Liver (tissue), 3 donors: ENCODE measurements at regions not wholly inside any gene's neighbourhood (a gene's known extent, or its start where the extent isn't known, plus 50 kb on each side); places are given as distances from the start of the nearest gene placed in this dataset.

ENCODE experiments used
- GABPA ChIP-seq, 2 donors: IDR thresholded peaks in 1 of 2; conservative IDR thresholded peaks in 1 of 2; 2 replicates each; pipeline ENCODE4 v1.6.1; 2016; ENCODE audit warnings: antibody characterized with exemption in 2 of 2, mild to moderate bottlenecking in 1 of 2, moderate library complexity in 1 of 2
- HNF4A ChIP-seq, 2 donors: conservative IDR thresholded peaks; 2 replicates each; pipeline ENCODE4 v1.6.1; 2016; ENCODE audit warnings: antibody characterized with exemption in 2 of 2, mild to moderate bottlenecking in 2 of 2
- JUND ChIP-seq, 2 donors: IDR thresholded peaks; 2 replicates each; pipeline ENCODE4 v1.6.1; 2016; ENCODE audit warnings: antibody characterized with exemption in 2 of 2
- RAD21 ChIP-seq, 2 donors: IDR thresholded peaks; 2 replicates each; pipeline ENCODE4 v1.6.1; 2016; ENCODE audit warnings: antibody characterized with exemption in 2 of 2, mild to moderate bottlenecking in 2 of 2
- SP1 ChIP-seq: IDR thresholded peaks from 2 replicates; pipeline ENCODE4 v1.6.1; 2018; ENCODE audit warnings: antibody characterized with exemption, mild to moderate bottlenecking
- TAF1 ChIP-seq: conservative IDR thresholded peaks from 2 replicates; pipeline ENCODE4 v1.6.1; 2016; ENCODE audit warnings: antibody characterized with exemption, mild to moderate bottlenecking
- YY1 ChIP-seq: IDR thresholded peaks from 2 replicates; pipeline ENCODE4 v1.6.1; 2016; ENCODE audit warnings: antibody characterized with exemption, mild to moderate bottlenecking
- TF ChIP-seq, protein P1 (sequence below): IDR thresholded peaks from 2 replicates; pipeline ENCODE4 v1.6.1; 2016; ENCODE audit warnings: antibody characterized with exemption
- TF ChIP-seq, protein P2 (sequence below): fragments of 150-350 bp; IDR thresholded peaks from 2 replicates; pipeline ENCODE4 v1.5.1; 2017; ENCODE audit warnings: improper control_type of control experiment, low read depth, low read length; ENCODE audit not compliant: missing input control
- TF ChIP-seq, protein P3 (sequence below): IDR thresholded peaks from 2 replicates; pipeline ENCODE4 v1.6.1; 2016; ENCODE audit warnings: antibody characterized with exemption, mild to moderate bottlenecking
- TF ChIP-seq, protein P4 (sequence below): IDR thresholded peaks from 2 replicates; pipeline ENCODE4 v1.6.1; 2016; ENCODE audit warnings: antibody characterized with exemption
- donor health status: healthy.
- donor health status: healthy.

DNA sequence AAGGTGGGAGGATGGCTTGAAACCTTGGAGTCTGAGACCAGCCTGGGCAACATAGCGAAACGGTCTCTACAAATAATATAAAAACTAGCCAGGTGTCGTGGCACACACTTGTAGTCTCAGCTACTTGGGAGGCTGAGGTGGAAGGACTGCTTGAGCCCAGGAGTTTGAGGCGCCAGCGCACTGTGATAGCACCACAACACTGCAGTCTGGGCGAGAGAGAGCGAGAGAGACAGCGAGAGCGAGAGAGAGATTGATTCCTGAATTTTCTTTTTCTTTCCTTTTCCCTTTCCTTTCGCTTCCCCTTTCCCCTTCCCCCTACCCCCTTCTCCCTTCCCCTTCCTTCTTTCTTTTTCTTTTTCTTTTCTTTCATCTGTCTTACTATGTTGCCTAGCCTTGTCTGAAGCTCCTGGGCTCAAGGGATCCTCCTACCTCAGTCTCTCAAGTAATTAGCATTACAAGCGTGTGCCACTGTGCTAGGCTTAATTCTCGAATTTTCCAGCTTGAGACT lies 162.4 kb upstream of the ZBED5 start:
- TF ChIP-seq, protein P1, sequence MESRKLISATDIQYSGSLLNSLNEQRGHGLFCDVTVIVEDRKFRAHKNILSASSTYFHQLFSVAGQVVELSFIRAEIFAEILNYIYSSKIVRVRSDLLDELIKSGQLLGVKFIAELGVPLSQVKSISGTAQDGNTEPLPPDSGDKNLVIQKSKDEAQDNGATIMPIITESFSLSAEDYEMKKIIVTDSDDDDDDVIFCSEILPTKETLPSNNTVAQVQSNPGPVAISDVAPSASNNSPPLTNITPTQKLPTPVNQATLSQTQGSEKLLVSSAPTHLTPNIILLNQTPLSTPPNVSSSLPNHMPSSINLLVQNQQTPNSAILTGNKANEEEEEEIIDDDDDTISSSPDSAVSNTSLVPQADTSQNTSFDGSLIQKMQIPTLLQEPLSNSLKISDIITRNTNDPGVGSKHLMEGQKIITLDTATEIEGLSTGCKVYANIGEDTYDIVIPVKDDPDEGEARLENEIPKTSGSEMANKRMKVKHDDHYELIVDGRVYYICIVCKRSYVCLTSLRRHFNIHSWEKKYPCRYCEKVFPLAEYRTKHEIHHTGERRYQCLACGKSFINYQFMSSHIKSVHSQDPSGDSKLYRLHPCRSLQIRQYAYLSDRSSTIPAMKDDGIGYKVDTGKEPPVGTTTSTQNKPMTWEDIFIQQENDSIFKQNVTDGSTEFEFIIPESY = no peak
- no peak for TF ChIP-seq HNF4A (conservative IDR thresholded peaks at IDR 0.05)
- TF ChIP-seq, protein P2, sequence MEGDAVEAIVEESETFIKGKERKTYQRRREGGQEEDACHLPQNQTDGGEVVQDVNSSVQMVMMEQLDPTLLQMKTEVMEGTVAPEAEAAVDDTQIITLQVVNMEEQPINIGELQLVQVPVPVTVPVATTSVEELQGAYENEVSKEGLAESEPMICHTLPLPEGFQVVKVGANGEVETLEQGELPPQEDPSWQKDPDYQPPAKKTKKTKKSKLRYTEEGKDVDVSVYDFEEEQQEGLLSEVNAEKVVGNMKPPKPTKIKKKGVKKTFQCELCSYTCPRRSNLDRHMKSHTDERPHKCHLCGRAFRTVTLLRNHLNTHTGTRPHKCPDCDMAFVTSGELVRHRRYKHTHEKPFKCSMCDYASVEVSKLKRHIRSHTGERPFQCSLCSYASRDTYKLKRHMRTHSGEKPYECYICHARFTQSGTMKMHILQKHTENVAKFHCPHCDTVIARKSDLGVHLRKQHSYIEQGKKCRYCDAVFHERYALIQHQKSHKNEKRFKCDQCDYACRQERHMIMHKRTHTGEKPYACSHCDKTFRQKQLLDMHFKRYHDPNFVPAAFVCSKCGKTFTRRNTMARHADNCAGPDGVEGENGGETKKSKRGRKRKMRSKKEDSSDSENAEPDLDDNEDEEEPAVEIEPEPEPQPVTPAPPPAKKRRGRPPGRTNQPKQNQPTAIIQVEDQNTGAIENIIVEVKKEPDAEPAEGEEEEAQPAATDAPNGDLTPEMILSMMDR = no peak
- TF ChIP-seq, protein P3, sequence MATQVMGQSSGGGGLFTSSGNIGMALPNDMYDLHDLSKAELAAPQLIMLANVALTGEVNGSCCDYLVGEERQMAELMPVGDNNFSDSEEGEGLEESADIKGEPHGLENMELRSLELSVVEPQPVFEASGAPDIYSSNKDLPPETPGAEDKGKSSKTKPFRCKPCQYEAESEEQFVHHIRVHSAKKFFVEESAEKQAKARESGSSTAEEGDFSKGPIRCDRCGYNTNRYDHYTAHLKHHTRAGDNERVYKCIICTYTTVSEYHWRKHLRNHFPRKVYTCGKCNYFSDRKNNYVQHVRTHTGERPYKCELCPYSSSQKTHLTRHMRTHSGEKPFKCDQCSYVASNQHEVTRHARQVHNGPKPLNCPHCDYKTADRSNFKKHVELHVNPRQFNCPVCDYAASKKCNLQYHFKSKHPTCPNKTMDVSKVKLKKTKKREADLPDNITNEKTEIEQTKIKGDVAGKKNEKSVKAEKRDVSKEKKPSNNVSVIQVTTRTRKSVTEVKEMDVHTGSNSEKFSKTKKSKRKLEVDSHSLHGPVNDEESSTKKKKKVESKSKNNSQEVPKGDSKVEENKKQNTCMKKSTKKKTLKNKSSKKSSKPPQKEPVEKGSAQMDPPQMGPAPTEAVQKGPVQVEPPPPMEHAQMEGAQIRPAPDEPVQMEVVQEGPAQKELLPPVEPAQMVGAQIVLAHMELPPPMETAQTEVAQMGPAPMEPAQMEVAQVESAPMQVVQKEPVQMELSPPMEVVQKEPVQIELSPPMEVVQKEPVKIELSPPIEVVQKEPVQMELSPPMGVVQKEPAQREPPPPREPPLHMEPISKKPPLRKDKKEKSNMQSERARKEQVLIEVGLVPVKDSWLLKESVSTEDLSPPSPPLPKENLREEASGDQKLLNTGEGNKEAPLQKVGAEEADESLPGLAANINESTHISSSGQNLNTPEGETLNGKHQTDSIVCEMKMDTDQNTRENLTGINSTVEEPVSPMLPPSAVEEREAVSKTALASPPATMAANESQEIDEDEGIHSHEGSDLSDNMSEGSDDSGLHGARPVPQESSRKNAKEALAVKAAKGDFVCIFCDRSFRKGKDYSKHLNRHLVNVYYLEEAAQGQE = no peak
- TF ChIP-seq RAD21 (IDR thresholded peaks at IDR 0.05) = no peak
- TF ChIP-seq JUND (IDR thresholded peaks at IDR 0.05) = no peak
- no peak for TF ChIP-seq SP1
- TF ChIP-seq YY1 = no peak
- TF ChIP-seq GABPA (IDR thresholded peaks at IDR 0.05 in 1 of 2, conservative IDR thresholded peaks at IDR 0.05 in 1 of 2) = no peak
- TF ChIP-seq, protein P4, sequence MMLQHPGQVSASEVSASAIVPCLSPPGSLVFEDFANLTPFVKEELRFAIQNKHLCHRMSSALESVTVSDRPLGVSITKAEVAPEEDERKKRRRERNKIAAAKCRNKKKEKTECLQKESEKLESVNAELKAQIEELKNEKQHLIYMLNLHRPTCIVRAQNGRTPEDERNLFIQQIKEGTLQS = no peak
- TF ChIP-seq TAF1 = no peak
